ENCODE measurements at regions not wholly inside any gene's neighbourhood (a gene's known extent, or its start where the extent isn't known, plus 50 kb on each side); places are given as distances from the start of the nearest gene placed in this dataset.

DNA sequence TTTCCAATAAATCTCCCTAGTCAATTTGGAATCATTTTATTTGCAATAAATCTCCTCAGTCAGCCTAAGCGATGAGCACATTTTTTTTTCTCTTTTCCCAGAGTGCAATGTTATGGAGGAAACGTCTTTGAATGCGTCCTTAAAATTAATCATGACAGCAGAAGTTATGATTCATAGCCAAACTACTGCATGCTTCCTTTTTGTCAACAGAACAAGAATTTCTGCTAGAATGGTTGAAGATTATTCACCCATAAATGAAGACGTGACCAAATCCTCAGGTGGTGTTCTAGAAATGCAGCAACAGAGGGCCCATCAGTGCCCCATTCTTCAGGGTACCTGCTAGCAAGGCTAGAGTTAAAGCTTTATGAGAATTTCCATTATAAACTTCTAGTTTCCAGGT is 407.9 kb upstream of the PKN2 start:
- POLR2A ChIA-PET = no interaction called here
- intact Hi-C loops (cut with micrococcal nuclease) = no loop called here
- DNase-seq = no peak
- TF ChIP-seq, protein P1, sequence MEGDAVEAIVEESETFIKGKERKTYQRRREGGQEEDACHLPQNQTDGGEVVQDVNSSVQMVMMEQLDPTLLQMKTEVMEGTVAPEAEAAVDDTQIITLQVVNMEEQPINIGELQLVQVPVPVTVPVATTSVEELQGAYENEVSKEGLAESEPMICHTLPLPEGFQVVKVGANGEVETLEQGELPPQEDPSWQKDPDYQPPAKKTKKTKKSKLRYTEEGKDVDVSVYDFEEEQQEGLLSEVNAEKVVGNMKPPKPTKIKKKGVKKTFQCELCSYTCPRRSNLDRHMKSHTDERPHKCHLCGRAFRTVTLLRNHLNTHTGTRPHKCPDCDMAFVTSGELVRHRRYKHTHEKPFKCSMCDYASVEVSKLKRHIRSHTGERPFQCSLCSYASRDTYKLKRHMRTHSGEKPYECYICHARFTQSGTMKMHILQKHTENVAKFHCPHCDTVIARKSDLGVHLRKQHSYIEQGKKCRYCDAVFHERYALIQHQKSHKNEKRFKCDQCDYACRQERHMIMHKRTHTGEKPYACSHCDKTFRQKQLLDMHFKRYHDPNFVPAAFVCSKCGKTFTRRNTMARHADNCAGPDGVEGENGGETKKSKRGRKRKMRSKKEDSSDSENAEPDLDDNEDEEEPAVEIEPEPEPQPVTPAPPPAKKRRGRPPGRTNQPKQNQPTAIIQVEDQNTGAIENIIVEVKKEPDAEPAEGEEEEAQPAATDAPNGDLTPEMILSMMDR (IDR thresholded peaks at IDR 0.05) = no peak
- Mint-ChIP-seq H3K4me3 (no peak overlapping the region), H3K27me3 (no peaks in the 10 kb centered on the region), H3K36me3 (ENCODE audit: low read depth) (no peaks in the 10 kb centered on the region), H3K9me3 (peaks cover 7% of the 10 kb centered on the region), H3K27ac (no peak overlapping the region), H3K4me1 (ENCODE audit: low read depth) (no peaks in the 10 kb centered on the region)
- CTCF ChIA-PET = no interaction called here
- no peak for ATAC-seq

DNA sequence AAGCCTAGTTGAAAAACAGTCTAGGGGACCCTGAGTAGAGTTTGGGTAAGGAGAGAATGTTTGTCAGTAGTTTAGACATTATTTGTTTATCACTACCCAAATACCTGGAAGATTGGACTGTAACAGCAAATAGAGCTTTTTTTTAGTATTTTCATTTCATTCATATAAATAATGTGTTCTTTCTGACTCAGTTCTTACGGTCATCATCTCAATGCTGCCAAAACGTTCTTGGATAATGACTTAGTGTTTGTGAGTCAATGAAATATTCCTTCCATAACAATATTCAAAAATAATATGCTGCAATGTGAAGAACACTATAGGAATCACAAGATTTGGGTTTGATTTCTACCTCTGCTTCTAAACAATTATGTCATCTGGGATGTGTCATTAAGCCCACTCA is 400.0 kb upstream of the PKN2 start:
- H3K36me3 Mint-ChIP-seq (ENCODE audit: low read depth) = no peaks in the 10 kb centered on the region
- POLR2A ChIA-PET = no interaction called here
- no peak for DNase-seq
- intact Hi-C loops (cut with micrococcal nuclease) = no loop called here
- no peaks in the 10 kb centered on the region for H3K4me1 Mint-ChIP-seq (ENCODE audit: low read depth)
- H3K27me3 Mint-ChIP-seq = no peaks in the 10 kb centered on the region
- CTCF ChIA-PET = no interaction called here
- peaks cover 2% of the 10 kb centered on the region for H3K9me3 Mint-ChIP-seq
- no peak overlapping the region for H3K27ac Mint-ChIP-seq
- TF ChIP-seq, protein P1 (IDR thresholded peaks at IDR 0.05) = no peak
- no peak overlapping the region for H3K4me3 Mint-ChIP-seq
- ATAC-seq = no peak

DNA sequence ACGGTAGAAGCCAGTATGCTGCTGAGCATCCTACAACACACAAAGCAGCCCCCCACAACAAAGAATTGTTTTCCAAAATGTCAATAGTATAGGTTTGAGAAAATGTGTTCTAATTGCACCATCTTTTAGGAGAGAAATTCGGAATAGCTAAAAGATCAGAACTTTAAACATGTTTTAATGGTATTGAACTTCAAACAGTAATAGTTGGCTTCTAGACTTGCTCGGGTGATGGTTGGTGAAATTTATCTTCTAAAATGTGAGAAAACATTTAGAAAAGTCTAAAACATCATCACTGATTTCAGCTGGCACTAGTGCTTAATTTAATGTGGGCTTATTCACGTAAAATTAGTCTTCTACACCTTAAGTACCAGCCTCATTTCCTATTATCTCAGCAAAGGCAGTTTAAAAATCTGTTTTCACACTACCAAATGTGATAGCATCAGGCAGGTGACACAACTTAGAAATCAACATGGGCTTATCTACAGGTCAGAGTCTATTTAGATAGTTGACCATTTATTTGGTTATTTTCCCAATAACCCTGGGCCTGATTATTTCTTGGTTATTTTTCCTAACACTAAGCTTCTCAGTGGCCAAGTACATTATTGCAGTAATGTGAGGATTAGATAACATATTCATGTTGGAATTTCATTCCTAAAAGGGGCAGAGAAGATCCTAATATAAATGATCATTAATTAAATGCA is 399.3 kb upstream of the PKN2 start:
- H3K4me3 Mint-ChIP-seq = no peak overlapping the region
- TF ChIP-seq, protein P1 (IDR thresholded peaks at IDR 0.05) = no peak
- DNase-seq (no peak), ATAC-seq (no peak)
- H3K27me3 Mint-ChIP-seq = no peaks in the 10 kb centered on the region
- H3K36me3 Mint-ChIP-seq (ENCODE audit: low read depth) = no peaks in the 10 kb centered on the region
- H3K27ac Mint-ChIP-seq = no peak overlapping the region
- no peaks in the 10 kb centered on the region for H3K4me1 Mint-ChIP-seq (ENCODE audit: low read depth)
- POLR2A ChIA-PET = no interaction called here
- CTCF ChIA-PET = no interaction called here
- H3K9me3 Mint-ChIP-seq = peaks cover 1% of the 10 kb centered on the region
- intact Hi-C loops (cut with micrococcal nuclease) = no loop called here

DNA sequence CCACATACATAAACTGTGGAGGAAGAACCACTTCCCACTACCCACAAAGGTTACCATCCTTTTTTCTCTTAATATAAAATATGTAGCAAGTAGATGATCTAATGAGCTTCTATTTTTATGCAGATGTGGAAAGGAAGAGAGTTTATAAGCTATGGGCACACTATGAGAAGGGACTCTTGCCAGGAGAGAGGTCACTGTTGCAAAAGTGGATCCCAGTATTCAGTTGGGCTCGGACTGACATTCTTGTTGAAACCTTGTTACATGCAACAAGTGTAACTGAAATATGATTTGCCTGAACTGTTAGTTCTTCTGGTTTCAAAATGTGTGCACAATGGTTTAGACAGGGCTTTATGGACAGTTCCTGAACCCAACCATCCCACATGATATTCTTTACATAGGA is 397.4 kb upstream of the PKN2 start:
- intact Hi-C loops (cut with micrococcal nuclease) = no loop called here
- no peak overlapping the region for H3K27ac Mint-ChIP-seq
- ATAC-seq (no peak), DNase-seq (no peak)
- H3K4me1 Mint-ChIP-seq (ENCODE audit: low read depth) = no peaks in the 10 kb centered on the region
- H3K27me3 Mint-ChIP-seq = no peaks in the 10 kb centered on the region
- CTCF ChIA-PET = no interaction called here
- POLR2A ChIA-PET = no interaction called here
- H3K9me3 Mint-ChIP-seq = no peaks in the 10 kb centered on the region
- H3K36me3 Mint-ChIP-seq (ENCODE audit: low read depth) = no peaks in the 10 kb centered on the region
- TF ChIP-seq, protein P1 (IDR thresholded peaks at IDR 0.05) = no peak
- no peak overlapping the region for H3K4me3 Mint-ChIP-seq

DNA sequence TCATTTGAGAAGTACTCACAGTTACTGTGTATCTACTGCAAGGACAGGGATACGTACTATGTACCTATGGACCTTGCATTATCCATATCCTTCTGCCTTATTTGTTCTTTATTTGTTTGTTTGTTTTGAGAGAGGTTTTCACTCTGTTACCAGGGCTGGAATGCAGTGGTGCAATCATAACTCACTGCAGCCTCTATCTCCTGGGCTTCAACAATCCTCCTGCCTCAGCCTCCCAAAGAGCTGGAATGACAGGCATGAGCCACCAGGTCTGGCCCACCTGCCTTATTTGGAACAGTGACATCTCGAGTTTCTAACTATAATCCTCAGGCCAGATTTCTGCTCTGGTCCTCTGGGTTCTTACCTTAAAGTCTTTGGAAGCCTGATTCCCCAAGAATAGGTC is 395.5 kb upstream of the PKN2 start:
- Mint-ChIP-seq H3K27ac (no peak overlapping the region), H3K4me1 (ENCODE audit: low read depth) (no peaks in the 10 kb centered on the region), H3K9me3 (no peaks in the 10 kb centered on the region), H3K27me3 (no peaks in the 10 kb centered on the region), H3K36me3 (ENCODE audit: low read depth) (no peaks in the 10 kb centered on the region), H3K4me3 (no peak overlapping the region)
- TF ChIP-seq, protein P1 (IDR thresholded peaks at IDR 0.05) = no peak
- DNase-seq (no peak), ATAC-seq (no peak)
- CTCF ChIA-PET = no interaction called here
- POLR2A ChIA-PET = no interaction called here
- intact Hi-C loops (cut with micrococcal nuclease) = no loop called here

All from activated CD8-positive, alpha-beta T cell treated with anti-CD3 and anti-CD28 coated beads for 36 hours (primary cell).